NCI-H2227 treated with DMSO at 0.1 percent for 48 hours (cell line): ENCODE measurements at regions not wholly inside any gene's neighbourhood (a gene's known extent, or its start where the extent isn't known, plus 50 kb on each side); places are given as distances from the start of the nearest gene placed in this dataset.

Experiments used
- DNase-seq: peaks from one replicate; lab custom pipeline; 2025; lab: John Stamatoyannopoulos, UW

DNA sequence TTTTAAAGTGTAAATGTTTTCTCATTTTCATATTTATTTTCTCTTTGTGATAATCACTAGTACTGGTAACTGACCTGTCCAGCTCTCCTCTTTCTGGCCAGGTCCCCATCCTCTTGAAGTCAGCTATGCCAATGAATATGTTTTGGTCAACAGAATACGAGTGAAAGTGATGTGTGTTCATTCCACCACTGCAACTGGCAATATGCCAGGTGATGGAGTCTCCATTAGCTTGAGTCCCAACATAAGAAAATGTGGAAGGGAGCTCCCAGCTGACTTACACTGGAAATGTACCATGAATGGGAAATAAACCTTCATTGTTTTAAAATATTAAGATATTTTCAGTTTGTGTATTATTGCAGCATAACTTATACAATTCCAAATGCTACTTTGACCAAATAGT lies 75.8 kb downstream of the CCDC34 start:
- no peak for DNase-seq

GRCh38 chr11:27285761-27286160 lies 77.3 kb downstream of the CCDC34 start:
- no peak for DNase-seq

DNA sequence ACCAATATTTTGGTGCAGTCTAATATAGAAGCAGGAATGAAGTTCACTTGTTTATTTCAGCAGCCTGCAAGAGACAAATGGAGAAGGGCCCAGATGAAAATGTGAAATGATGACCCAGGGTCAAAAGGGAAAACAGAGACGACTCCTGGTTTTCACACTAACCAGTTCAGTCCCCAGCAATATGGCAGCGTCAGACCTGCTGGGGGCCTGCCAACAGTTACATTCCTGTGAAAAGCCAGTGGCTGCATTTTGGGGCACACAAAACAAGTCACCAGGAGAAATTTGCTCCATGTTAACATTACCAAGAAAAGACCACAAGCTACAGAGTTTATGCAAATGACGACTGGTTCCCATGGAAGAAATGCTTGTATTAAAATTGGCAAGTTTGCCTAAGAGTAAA lies 80.2 kb downstream of the CCDC34 start:
- DNase-seq: no peak

- DNase-seq: no peak
Observed at GRCh38 chr11:27281740-27282590, 81.0 kb downstream of the CCDC34 start.

DNA sequence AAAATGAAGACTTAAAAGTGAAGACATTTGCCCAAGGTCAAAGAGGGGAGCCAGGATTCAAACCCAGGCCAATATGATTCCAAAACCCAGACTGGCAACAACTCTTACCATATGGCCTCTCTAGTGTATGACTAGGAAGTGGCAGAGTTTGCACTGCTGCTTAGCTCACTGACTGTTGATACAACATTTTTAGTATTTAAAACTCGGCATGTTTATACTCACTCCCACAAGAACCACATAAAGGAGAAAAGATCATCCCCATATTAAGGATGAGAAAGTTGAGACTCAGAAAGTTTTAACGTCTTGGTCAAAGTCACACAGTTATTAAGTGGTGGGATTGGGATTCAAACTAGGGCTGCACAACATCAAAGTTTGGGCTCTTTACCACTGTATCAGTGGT lies 81.7 kb downstream of the CCDC34 start:
- DNase-seq: no peak

DNA sequence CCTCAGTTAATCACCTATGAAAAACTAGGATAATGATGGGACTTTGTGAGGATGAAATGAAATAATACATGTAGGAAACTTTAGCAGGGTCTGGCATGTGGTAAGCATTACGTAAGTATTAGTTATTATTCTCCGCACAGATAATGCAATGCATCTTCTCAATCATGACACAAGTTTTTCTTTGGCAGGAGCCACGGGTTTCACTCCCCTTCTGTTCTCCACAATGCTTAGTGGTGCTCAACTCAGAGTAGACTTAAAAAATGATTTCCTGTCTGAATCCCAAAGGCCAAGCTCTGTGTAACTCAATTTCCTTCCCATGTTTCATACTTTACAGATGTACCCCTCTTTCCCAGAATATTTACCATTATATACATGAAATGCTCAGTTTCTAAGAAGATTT lies 82.9 kb downstream of the CCDC34 start:
- DNase-seq: no peak

- no peak for DNase-seq
Observed at GRCh38 chr11:27279460-27279859, 83.6 kb downstream of the CCDC34 start.

DNA sequence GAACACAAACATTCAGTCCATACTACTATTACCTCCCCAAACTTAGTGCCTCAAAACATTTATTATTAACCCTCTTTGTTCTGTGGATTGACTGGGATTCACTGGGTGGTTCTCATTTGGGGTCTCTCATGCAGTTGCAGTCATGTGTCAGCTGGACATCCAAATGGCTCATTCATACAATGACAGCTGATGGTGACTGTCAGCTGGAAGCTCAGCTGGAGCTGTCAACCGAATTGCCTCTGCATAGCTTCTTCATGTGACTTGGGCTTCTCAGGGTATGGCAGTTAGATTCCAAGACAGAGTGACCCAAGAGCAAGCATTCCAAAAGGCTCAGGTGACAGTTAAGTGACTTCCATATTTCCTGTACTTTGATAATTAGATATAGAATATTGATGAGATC lies 85.2 kb downstream of the CCDC34 start:
- no peak for DNase-seq

- DNase-seq: no peak
Observed at GRCh38 chr11:27276141-27276540, 86.9 kb downstream of the CCDC34 start.

GRCh38 chr11:27274854-27275395 lies 88.1 kb downstream of the CCDC34 start:
- DNase-seq: no peak

DNA sequence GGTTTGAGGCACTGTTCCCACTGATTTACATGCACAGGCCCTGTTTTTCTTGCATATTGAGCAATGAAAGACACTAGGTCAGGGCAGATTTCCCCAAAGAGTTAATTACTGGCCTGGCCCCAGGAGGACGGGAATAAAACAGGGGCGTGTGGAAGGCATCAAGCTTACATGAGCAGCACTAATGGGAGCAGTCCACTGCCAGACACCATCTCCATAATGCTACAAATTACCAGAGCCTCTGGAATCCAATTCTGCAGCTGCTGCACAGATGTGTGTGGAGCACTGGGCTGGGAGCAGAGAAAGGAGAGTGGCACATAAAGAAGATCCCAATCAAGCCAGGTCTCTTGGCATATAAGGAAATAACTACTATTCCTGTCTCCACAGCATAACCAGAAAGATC lies 96.9 kb downstream of the CCDC34 start:
- DNase-seq: no peak

- DNase-seq: no peak
Observed at GRCh38 chr11:27263986-27264385, 99.0 kb downstream of the CCDC34 start.

GRCh38 chr11:27263046-27263445 lies 100.0 kb downstream of the CCDC34 start:
- DNase-seq: no peak

GRCh38 chr11:27255447-27255828 lies 107.6 kb downstream of the CCDC34 start:
- DNase-seq: no peak

GRCh38 chr11:27254744-27255446 lies 108.1 kb downstream of the CCDC34 start:
- no peak for DNase-seq

DNA sequence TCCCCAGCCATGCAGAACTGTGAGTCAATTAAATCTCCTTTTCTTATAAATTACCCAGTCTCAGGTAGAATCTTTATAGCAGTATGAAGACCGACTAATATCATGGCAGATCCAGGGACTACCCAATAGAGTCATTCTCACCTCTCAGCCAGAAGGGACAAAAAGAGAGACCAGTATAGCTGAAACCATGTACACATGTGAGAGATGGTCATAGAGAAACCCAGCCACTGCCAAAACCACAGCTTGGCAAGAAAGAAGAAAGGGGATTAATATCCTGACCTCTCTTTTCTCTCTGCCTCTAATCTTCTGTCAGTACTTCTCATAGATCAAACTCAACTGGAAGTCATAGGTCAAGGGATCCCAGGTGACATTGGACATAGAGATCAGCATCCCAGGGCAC lies 109.8 kb downstream of the CCDC34 start:
- no peak for DNase-seq

- DNase-seq: no peak
Observed at GRCh38 chr11:27250867-27251665, 111.9 kb downstream of the CCDC34 start.

- DNase-seq: no peak
Observed at GRCh38 chr11:27248576-27249509, 114.2 kb downstream of the CCDC34 start.

DNA sequence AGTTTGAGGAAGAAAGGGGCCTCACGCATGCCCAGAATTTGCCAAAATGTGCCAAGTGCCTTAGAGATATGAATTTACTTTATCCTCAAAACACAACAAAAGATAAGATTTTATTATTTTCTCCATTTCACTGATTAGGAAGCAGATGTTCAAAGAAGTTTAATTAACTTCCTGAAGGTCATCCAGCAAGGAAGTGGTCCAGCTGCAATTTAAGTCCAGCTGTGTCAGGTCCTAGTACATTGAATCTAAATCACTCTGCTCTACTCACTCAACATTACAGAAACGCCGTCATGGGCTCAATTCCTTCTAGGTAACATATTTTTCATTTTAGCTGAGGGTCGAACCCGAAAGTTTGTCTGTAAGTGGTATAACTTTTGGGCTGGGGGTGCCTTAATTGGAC lies 115.4 kb downstream of the CCDC34 start:
- no peak for DNase-seq

DNA sequence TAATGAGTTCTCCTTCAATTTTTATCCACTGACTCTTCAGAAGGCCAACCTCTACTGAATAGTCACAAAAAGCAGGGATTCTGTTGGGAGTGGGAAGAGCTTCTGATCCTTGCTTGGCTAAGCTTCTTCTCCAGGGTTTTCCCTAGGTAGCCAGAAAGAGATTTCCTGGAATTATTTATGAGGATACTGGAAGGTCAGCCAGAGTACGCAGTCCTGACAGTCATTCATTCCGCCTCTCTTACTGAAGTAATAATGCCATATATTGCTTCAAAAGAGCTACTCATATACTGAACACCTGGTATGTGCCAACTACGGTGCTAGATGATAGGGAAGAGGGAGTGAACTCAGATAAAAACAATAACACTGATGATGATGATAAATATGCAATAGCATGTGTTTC lies 116.1 kb downstream of the CCDC34 start:
- no peak for DNase-seq

DNA sequence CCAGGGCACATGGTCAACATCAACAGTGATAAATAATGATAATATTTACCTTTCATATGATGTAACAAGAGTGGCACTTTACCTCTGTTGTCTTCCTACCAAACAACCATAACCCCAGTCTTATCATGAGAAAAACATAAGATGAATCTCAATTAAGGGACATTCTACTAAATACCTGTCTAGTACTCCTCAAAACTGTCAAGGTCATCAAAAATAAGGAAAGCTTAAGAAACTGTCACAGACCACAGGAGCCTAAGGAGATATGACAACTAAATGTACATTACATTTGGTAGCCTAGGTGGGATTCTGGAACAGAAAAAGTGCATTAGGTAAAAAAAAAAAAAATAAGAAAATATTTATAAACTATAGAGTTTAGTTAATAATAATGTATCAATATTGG lies 118.1 kb downstream of the CCDC34 start:
- DNase-seq: no peak
